DMS 273 (cell line): ENCODE measurements at regions not wholly inside any gene's neighbourhood (a gene's known extent, or its start where the extent isn't known, plus 50 kb on each side); places are given as distances from the start of the nearest gene placed in this dataset.
"Not testable (repeated sequence)": the region's sequence is repeated elsewhere in the genome, so short reads cannot be mapped to it uniquely, and the experiment has no call there.

ENCODE experiments used
- DNase-seq: peaks from one replicate; lab custom pipeline; 2025; ENCODE audit not compliant: unreplicated experiment; lab: John Stamatoyannopoulos, UW

DNA sequence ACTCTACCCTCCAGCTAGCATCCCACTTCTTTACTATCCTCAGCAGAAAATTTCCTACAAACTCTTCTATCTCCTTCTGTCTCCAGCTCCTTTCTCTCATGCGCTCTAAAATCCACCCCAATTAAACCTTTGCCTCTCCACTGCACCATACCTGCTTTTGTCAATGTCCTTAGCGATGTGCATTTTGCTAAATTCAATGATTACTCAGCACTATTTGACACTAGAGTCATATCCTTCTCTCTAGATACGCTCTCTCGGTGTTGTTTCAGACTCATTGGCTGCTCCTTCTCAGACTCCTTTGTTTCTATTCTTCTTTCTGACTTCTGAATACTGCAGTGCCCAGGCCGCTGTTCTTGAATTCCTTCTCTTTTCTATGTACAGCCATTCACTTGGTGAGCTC is 144.2 kb downstream of the HLX start:
- no peak for DNase-seq

DNA sequence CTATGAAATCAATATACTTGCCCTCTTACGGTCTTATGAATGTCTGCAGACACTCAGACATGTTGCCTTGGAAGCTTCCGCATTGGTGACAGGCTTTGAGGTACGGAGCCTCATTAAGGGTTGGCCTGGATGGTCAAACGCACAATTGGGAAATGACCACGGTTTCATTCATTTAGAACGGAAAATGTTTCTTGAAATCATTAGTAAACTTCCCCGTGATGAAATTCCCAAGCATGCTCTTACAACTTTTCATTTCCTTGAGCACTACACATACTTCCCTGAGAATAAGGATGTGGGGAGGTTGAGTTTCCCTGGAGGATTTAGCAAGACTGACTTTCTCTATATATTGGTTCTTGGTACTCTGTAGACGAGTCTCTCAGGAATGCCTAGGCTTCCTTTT is 146.3 kb downstream of the HLX start:
- no peak for DNase-seq

DNA sequence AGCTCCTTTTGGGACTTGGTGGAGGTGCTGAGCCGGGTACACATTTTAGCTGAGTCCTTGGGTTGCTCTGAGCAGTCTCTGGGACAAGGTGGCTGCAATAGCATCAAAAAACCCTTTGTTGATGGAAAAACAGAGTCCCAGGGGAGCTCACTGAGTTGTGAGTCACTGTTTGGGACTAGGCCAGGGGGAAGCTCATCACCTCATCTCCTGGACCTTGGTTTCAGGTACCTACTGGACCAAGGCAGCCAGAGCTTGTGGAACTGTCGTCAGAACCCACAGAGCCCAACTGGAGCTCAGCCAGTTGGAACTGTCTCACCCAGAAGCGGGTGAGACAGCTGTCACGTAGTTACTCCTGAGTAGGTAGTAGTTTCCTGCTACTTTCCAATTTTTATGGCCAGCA is 146.7 kb downstream of the HLX start:
- DNase-seq = peak; percentile 25

DNA sequence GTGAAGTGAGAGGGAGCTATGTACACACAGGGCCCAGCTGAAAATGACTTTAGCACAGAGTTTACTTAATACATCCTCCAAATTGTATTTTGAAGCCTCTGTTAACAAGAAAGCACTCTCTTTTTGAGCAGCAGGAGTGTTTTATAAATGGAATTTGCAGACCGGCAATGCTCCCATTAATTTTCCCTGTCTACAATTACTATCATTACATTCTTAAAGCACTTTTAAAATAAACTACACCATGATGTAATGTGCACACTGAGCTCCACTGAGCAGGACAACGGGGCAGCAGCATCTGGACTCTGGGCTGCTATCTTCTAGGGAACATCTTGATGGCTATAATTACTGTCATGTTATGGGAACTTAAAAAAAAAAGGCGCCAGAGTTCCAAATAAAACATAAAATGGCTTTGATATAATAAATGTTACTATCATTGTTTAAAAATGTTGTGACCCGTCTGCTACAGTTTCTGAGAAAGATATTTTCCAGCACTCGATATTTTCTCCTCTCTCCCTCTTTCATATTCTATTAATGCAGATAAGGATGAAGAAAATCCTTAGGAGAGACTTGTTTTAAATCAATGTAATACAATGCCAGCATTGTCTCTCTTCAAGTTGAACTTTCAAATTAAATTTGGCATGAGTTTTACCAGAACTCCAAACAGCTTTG is 150.9 kb downstream of the HLX start:
- DNase-seq = peak; percentile 36

DNA sequence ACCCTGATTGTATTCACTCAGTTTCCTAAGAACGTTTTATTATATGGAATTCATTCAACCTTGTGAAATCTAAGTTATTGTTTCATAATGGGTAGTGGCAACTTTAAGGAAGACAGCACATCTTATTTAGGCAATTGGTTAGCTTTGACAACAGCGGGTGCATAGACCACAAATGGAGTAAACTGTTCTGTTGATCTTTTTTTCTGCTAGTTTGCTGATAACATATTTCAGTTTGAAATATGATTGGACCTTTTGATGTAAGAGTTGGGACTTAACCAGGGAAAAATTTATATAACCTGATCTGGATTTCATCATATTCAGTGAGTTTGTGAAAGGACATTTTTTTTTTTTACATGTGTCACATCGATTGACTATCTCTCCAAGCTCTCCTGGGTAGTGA is 151.7 kb downstream of the HLX start:
- DNase-seq = no peak

DNA sequence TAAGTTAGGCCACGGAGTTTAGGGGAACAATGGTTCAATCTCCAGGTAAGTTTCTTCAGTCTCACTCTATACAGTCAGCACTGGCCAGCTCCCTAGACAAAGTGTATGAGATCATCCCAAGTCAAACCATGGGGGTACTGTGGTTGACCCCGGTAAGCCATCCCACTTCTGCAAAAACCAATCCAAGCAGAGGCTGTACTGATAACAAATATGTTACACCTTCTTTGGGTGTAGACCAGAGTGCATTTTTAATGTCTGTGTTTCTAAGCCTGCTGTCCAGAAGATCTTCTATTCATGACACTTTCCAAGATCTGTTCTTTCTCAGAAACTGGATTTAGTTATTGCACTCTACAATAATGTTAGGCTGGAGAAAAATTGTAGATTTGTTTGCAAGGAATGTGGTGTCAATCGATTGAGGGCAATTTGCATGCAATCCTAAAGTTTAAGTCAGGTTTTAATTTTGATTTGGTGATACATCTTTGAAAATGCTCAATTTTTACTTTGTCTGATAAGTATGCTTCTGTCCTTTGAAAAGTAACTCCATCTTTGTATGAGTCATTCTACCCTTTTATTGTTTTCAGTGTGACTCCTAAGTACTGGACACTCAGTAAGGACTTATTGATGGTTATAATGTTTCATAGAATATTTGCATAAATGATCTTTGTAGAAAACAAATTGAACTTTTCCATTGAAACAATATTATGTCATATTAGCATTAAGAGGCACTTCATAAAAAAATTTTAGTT is 152.4 kb downstream of the HLX start:
- no peak for DNase-seq

DNA sequence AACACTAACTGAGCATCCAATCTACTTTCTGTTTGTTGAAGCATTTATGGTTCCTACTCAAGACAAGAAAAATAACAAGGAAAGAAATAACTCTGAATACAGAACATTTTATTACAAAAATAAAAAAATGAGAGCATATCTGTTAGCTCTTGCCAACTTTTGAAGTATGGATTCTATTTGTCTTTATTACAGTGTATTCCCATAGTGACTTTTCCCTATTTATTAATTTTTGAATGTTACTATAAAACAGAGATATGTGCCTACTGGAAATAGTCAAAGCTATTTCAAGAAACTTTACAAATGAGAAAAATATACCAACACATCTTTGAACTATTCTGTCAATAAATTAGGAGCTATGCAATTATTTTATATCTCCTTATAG is 153.0 kb downstream of the HLX start:
- DNase-seq = no peak

DNA sequence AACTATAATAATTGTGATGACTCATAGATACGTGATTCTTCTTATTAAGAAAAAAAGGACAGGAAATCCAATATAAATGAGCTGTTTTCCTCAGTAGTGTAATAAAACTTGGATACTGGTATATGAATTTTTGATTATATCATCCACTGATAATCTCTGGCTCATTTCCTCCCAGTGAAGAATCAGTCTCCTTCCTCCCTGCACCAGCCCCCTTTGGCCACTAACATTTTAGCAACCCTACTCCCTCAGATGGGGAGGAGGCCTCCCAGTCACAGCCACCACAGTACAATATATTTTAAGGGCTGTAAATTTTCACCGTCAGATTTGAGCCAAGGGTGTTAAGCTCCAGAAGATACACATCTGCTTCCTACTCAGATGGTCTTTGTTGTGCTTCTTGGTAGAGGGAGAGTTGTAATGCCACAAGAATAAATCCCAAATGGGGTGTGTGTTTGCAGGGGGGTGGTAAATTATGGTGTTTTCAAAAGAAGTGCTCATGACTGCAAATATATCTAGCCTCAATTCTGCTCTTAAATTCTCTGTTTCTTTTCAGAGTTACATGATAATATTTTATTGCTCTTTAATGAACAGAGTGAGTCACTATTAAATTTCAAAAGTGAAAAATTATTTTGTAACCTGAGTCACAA is 153.5 kb downstream of the HLX start:
- peak; percentile 26 for DNase-seq

DNA sequence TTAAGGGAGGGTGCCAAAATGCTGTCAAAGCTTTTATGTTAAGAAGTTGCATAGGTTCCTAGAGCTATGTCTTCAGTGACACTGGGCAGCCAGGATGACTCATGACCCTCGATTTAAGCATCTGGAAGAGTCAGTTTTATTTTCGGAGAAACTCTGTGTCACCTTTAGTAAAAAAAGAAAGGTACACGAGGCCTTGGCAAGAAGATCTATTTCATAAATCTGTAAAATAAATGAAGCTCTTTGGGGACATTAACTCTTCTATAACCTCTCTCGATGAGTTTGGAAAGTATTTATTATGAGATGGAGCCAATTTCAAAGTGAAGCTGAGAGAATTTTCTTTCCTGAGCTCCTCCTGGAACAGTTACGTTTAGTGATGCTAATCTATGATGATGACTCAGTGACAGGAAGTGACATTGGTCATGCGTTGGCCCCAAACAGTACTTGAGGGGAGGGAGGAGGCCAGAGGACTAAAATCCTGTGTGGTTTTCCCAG is 156.5 kb downstream of the HLX start:
- peak; percentile 9 for DNase-seq

DNA sequence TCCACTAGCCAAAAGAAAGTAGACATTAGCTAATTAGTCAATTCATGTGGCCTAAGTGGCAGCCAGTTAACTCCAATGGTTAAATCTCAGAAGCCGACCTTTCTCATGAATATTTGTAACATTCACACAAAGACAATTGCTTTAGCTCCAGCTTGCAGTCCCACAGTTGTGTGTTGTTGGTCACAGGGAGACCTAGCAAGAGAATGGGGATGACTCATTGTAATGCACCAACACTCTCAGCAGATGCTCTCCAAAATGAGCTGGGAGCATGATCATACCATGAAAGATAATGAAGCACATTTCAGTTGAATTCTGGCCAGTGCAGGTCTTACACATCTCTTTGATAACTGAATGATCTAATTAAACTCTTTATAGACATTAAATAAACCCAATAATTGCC is 160.4 kb downstream of the HLX start:
- DNase-seq = peak; percentile 18

DNA sequence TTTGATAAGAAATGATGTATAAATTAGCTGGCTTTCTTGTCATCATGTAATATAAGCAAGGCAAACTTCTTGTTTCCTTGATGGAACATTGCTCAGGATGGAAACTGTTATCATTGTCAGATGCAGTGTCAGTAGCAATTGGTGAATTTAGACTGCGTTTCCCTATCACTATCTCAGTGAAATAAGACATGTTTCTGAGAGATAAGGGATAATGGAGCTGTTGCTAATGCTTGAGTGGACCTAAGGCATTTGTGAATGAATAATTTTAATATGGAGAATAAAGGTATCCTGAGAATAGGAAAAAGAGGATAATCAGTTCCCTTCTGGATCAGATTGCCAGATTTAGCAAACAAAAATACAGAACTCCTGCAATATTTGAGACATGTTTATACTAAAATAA is 160.9 kb downstream of the HLX start:
- DNase-seq = no peak

DNA sequence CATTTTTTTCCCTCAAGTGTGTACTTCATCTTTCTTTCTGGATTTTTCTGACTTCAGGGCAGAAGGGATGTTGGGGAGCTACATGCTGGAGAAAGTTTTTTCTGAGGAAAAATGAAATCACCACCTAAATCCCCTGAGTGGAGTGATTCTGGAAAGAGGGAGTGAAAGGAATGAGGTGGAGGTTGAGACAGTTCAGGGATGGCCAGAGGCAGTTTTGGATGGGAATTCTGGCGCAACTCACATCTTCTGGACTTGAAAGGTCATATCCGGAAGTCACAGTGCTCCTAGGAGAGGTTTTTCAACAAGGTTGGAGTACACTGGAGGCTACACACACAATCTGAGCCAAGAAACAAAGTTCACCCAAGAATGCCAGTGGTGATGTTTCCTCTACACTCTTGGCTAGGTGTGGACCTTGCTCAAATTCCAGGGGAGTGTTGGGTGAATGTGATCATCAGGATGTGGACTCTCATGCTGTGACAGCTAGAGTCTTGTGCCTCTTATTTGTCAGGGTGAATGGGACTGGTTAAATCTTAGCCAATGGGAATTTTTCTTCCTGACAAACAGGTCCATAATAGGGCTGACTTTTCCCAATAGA is 161.5 kb downstream of the HLX start:
- no peak for DNase-seq

DNA sequence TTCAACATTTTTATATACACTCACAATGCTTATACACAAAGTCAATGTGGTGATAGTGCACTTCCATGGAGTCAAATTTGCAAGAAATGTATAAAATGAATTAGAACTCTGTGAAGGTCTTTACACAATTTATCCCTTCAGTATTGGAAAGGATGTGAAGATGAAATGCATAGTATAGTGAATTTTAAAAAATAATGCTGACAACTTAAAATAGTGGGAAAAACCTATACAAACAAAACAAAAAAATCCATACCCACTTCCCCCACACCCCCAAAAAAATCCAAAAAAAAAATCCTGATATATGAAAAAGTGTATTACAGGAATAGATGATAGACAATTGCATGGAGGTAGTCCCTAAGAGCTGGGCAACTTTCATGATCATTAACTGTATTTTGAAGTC is 165.3 kb downstream of the HLX start:
- no peak for DNase-seq

DNA sequence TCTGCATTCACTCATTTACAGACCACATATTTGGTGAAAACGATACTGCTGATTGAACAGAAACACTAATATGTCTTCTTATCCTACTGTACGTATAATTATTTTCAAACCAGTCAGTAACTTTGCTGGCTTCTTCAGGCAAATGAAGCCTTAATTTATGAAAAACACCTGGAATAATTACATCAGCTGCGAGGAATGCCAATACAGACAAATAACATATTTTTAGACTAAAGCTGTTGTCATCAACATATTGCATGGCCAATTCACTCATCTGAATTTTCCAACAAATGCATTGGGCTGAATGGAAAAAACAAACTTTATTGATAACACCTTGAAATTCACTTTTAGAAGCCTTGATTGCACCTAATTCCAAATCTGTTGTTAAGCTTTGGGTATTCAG is 165.9 kb downstream of the HLX start:
- no peak for DNase-seq

DNA sequence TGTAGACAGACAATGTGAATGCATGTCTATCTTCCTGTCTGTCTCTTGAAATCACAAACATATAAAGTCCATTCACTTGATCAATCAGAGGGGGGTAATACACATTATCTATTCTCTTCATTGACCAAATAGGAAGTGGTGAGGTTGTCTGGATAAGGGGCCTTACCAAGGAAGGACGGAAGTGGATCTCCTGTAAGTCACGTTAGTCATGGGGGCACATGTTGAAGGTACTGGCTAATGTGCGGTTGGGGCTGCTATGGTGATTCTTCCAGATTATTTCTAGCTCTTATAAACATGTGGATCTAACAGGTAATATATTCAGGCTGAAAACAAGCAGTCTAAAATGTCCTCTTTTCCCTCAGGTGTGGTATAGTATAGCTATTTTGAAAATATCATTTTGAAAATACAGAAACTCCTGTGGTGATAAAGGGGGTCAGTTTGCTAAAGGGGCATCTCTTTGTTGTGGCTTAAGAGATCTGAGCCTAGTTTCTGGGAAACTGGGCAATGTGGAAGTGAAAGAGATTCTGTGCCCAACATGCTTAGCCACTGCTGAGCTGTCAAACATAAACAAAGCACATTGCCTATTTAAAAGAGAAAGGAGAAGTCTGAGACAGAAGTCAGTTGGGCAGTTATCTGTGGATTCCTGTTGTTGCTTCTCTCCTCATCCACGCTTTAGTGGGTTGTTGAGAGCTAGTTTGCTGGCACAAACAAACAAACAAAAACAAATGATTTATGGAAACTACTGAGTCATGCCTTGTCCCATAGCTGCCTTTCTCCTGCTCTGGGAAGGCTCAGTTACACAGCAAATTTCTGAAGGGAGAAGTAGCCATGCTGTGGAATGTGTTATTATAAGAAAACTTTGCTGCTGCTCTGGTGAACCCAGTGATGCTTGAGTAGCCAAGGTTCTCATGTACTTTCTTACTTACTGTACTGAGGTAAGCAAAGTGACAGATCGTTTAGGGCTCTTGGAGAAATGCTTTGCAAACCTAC is 166.9 kb downstream of the HLX start:
- DNase-seq = no peak

DNA sequence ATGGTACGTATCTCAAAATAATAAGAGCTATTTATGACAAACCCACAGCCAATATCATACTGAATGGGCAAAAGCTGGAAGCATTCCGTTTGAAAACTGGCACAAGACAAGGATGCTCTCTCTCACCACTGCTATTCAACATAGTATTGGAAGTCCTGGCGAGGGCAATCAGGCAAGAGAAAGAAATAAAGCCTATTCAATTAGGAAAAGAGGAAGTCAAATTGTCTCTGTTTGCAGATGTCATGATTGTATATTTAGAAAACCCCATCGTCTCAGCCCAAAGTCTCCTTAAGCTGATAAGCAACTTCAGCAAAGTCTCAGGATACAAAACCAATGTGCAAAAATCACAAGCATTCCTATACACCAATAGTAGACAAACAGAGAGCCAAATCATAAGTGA is 172.1 kb downstream of the HLX start:
- not testable (repeated sequence) for DNase-seq

DNA sequence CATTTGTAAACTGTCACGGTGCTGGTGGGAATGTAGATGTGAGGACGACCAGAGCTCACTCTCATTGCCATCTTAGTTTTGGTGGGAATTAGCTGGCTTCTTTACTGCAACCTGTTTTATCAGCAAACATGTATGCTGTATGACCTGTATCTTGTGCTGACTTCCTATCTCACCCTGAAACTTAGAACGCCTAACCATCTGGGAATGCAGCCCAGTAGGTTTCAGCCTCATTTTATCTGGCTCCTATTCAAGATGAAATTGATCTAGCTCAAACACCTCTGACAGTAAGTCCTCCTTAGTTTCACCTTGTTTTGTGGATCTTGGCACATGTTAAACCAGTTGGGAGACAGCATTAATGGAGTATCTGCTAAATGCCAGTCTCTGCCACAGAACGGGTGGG is 174.6 kb downstream of the HLX start:
- DNase-seq = no peak

DNA sequence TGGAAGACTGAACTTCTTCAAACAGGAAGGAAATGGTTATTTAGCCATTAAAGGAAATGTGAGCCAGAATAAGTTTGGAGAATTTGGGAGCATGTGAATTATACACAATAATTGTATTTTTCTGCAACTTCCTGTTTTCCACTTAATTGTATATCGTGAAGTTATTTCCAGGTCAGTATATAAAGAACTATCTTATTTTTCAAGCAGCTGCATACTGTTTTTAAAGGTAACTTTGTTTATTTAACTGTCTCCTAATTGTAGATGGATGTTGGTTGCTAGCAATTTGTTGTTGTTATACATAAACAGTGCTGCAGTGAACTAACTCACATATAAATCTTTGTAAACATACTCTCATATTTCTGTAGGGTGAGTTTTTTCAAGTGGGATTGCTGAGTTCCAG is 180.3 kb downstream of the HLX start:
- DNase-seq = no peak

DNA sequence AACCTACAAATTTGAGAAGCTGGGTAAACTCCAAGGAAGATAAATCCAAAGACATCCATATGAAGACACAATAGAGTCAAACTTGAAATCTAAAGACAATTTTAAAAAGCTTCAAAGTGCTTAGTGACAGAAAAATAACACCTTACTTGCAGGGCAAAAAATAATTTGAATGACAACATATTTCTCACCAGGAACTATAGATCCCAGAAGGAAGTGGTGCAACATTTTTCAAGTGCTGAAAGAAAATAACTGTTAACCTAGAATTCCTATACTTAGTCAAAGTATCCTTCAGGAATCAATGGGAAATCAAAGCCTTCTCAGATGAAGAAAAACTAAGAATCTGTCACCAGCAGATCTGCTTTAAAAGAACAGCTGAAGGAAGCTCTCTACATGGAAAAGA is 184.4 kb downstream of the HLX start:
- DNase-seq = no peak

DNA sequence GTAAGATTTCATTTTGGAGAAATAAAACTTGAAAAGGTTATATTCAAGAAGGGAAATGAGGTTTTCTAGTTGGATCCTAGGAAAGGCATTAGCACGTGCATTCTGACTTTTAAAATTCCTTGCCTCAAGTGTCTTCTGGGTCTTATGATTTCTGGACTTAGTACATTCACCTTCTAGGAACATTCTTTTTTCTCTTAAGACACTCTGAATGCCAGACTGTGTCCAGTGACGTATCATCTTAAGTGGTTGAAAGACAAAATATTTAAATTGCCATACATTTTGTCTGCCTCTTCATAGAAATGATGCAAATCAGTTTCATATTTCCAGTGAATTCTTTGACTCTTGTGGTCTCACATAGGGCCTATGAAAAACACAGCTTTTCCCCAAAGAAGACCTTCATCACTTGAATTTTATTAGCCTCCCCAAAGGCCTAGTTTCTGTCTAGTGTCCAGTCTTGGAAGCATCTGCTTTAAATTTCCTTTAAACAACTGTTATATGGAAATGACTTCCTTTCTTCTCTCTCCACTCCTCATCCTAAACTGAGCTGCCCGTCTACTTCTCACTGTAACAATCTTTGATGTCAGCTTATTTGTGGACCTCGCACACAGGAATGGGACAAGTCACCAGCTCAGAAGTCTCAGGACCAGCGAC is 187.2 kb downstream of the HLX start:
- DNase-seq = no peak
